ENCODE measurements at regions not wholly inside any gene's neighbourhood (a gene's known extent, or its start where the extent isn't known, plus 50 kb on each side); places are given as distances from the start of the nearest gene placed in this dataset.

DNA sequence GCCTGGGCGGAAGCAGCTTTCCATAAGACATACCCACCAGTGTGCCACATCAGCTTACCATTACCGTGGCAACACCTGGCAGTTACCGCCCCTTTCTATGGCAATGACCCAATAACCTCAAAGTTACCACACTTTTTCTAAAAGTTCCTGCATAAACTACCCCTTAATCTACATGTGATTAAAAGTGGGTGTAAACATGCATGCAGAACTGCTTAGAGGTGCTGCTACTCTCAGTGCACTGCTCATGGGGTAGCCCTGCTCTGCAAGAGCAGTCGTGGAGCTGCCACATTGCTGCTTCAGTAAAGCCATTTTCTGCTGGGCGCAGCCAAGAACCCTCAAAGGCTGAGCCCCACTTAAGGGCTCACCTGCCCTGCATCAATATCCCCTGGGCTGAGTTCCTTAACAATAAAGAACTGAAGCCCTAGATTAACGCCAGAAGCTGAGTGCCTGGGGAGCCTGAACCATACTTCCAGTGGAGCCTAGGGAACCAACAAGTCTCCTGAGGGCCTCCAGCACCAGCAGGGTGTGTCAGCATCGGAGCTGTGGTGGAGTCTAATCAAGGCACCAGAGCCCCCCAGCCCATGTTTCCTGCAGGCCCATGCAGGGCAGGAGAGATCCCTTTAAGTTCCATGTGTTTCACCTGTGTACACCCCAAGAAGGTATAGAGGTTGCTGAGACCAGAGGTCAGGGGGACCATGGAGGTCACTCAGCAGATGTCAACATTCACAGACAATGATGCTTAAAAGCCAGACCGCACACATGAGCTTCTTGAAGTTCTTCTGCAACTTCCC, 1198.1 kb downstream of the UQCRFS1 start:
- no peak overlapping the region for H3K4me3 ChIP-seq (ENCODE audit: low read depth, low read length)
- no peak for DNase-seq (ENCODE audit: low read depth)
- TF ChIP-seq, protein P1, sequence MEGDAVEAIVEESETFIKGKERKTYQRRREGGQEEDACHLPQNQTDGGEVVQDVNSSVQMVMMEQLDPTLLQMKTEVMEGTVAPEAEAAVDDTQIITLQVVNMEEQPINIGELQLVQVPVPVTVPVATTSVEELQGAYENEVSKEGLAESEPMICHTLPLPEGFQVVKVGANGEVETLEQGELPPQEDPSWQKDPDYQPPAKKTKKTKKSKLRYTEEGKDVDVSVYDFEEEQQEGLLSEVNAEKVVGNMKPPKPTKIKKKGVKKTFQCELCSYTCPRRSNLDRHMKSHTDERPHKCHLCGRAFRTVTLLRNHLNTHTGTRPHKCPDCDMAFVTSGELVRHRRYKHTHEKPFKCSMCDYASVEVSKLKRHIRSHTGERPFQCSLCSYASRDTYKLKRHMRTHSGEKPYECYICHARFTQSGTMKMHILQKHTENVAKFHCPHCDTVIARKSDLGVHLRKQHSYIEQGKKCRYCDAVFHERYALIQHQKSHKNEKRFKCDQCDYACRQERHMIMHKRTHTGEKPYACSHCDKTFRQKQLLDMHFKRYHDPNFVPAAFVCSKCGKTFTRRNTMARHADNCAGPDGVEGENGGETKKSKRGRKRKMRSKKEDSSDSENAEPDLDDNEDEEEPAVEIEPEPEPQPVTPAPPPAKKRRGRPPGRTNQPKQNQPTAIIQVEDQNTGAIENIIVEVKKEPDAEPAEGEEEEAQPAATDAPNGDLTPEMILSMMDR (IDR thresholded peaks at IDR 0.05; ENCODE audit: low read depth, low read length, missing control alignments) = no peak

DNA sequence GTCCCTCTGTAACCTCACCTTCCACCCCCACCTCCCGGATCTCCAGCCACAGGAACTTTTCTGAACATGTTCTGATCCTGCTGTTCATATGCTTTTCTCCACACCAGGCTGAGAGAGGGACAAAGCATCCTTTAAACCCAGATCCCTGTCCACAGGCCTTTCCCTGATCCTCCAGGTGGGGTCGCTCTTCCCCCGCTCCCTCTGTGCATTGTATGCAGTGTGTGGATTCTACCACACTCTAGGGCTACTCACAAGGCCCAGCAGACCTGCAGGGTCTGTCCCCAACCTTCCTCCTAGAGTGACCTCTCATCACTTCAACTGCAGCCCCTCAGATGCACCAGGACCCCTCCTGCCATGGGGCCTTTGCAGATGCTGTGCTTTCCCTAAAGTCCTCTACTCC, 1200.6 kb downstream of the UQCRFS1 start:
- no peak for DNase-seq (ENCODE audit: low read depth)
- TF ChIP-seq, protein P1 (IDR thresholded peaks at IDR 0.05; ENCODE audit: low read depth, low read length, missing control alignments) = no peak
- H3K4me3 ChIP-seq (ENCODE audit: low read depth, low read length) = no peak overlapping the region

DNA sequence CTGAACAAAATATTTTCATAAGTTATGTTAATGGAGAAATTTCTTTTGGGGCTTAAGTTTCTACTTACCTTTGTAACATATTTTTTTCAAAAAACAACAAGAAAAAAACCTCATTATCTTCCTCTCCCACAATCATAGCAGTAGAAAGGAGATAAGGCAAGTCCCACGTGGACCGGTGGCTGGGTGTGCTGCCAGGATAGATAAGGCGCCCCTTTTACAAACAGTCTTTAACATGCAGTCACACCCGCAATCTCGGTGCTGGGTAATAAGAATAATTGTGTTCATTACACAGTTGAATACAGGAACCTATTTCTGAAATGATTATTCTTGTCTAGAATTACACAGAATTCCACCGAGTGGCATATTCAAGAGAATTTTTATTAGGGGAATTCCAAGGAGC, 1202.3 kb downstream of the UQCRFS1 start:
- DNase-seq (ENCODE audit: low read depth) = no peak

DNA sequence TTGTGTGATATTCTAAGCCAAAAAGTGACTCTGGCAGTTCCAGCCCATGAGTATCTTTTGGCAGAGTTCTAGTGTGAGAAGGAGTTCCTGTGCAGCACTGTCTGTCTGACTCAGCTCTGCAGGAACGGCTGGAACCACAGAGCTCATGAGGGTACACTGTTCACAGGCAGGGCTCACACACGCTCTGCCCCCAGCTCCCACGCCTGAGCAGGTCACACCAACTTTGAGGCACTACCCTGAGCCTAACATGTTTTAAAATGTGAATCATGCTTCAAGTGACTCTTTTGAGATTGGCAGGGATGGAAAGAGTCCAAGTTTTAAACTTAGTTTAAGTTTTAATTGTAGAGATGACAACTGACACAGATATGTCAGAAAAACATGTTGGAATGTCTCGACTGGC, 1203.3 kb downstream of the UQCRFS1 start:
- no peak overlapping the region for H3K4me3 ChIP-seq (ENCODE audit: low read depth, low read length)
- TF ChIP-seq, protein P1 (IDR thresholded peaks at IDR 0.05; ENCODE audit: low read depth, low read length, missing control alignments) = no peak
- no peak for DNase-seq (ENCODE audit: low read depth)

More for the DNA sequence above, 1202.3 kb downstream of the UQCRFS1 start:
- no peak overlapping the region for H3K4me3 ChIP-seq (ENCODE audit: low read depth, low read length)
- TF ChIP-seq, protein P1 (IDR thresholded peaks at IDR 0.05; ENCODE audit: low read depth, low read length, missing control alignments) = no peak

DNA sequence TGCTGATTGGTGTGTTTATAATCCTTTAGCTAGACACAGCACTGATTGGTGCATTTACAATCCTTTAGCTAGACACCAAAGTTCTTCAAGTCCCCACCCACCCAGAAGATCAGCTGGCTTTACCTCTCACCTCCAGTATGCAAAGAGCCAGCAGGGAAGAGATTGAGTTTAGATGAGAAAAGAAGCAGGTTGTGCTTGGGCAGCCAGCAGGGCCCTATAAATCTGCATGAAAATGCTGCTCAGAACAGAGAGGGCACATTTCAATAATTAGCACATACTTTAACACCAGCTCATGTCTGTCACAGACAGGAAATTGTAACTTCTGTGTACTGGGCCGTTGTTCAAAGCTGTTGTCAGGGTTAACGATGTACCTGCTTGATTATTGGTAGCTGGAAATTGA, 1204.3 kb downstream of the UQCRFS1 start:
- H3K4me3 ChIP-seq (ENCODE audit: low read depth, low read length) = no peak overlapping the region
- no peak for DNase-seq (ENCODE audit: low read depth)

DNA sequence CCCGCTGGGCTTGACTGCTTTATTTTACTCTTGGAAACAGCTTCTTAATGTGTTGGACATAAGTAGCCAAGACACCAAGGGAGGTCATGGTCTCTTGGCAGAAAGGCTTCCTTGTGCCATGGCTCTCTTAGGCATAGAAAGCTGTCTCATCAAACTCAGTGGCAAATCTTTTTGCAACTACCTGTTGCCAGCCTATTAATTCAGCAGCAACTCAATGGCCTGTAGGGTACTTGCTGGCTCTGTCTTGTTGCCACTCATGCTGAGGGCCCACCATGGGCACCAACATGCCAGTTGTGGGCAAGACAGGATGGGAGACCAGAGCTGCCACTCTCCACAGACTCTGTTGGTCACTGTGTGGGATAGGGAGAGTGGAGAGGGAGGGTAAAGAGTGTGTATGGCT, 1209.4 kb downstream of the UQCRFS1 start:
- TF ChIP-seq, protein P1 (IDR thresholded peaks at IDR 0.05; ENCODE audit: low read depth, low read length, missing control alignments) = no peak
- no peak overlapping the region for H3K4me3 ChIP-seq (ENCODE audit: low read depth, low read length)
- DNase-seq (ENCODE audit: low read depth) = no peak

More for the DNA sequence above, 1204.3 kb downstream of the UQCRFS1 start:
- TF ChIP-seq, protein P1 (IDR thresholded peaks at IDR 0.05; ENCODE audit: low read depth, low read length, missing control alignments) = no peak

DNA sequence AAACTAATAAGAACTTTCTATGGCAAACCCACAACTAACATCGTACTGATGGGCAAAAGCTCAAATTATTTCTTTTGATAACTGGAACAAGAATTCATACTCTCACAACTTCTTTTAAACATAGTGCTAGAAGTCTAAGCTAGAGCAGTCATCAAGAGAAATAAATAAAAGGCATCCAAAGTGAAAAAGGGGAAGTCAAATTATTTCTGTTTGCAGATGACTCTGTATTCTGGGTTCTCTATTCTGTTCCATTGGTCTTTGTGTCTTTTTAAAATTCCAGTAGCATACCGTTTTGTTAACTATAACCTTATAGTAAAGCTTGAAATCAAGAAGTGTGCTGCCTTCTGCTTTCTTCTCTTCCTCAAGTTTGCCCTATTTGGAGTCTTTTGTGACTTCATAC, 1215.9 kb downstream of the UQCRFS1 start:
- TF ChIP-seq, protein P1 (IDR thresholded peaks at IDR 0.05; ENCODE audit: low read depth, low read length, missing control alignments) = no peak
- DNase-seq (ENCODE audit: low read depth) = no peak
- H3K4me3 ChIP-seq (ENCODE audit: low read depth, low read length) = no peak overlapping the region
